GM18909 (cell line): ENCODE measurements at regions not wholly inside any gene's neighbourhood (a gene's known extent, or its start where the extent isn't known, plus 50 kb on each side); places are given as distances from the start of the nearest gene placed in this dataset.

ENCODE experiments used
- ATAC-seq: cut with Tn5 transposase; IDR thresholded peaks from one replicate; pipeline ENCODE4 v1.9.1; 2021; ENCODE audit warnings: mild to moderate bottlenecking; ENCODE audit not compliant: unreplicated experiment, poor library complexity

GRCh38 chr10:113317489-113317888 is 235.4 kb upstream of the HABP2 start:
- no peak for ATAC-seq

DNA sequence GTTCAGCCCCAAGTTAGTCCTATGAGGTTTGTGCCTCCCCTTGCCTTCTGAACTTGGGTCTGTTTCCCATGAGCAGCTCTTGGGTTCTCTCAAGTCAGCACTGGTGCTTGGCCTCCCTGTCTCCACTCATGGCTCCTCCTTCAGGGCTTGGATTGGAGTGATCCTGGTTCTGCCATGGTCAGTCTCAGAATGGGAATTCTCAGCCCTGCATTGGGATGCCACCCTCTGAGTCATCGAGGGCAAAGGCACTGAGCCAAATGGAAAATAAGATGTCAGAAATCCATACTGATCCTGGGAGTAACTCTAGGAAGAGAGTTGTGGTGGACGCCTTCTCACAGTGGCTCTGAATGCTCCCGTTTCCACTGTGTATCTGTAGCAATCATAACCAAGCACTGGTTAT is 233.4 kb upstream of the HABP2 start:
- no peak for ATAC-seq

DNA sequence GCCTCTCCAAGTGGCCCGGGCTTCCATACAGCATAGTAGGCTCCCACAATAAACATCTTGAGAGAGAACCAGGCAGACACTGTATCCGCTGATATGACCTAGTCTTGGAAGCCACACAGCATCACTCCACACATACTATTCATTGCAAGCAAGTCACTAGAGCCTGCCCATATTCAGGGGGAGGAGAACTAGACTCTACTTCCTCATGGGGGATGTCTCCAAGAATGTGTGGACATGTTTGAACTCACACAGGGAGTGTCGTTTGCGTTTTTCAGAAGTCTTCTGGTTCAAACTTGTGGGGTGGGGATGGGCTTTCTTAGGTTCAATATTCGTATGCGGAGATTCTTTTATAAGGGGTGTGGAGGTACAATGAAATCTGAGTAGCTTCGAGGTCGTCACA is 232.6 kb upstream of the HABP2 start:
- no peak for ATAC-seq

GRCh38 chr10:113320987-113321386 is 231.9 kb upstream of the HABP2 start:
- ATAC-seq: no peak

GRCh38 chr10:113322843-113323242 is 230.0 kb upstream of the HABP2 start:
- ATAC-seq: no peak

- ATAC-seq: no peak
These were observed 228.9 kb upstream of the HABP2 start for GRCh38 chr10:113323985-113324384.

DNA sequence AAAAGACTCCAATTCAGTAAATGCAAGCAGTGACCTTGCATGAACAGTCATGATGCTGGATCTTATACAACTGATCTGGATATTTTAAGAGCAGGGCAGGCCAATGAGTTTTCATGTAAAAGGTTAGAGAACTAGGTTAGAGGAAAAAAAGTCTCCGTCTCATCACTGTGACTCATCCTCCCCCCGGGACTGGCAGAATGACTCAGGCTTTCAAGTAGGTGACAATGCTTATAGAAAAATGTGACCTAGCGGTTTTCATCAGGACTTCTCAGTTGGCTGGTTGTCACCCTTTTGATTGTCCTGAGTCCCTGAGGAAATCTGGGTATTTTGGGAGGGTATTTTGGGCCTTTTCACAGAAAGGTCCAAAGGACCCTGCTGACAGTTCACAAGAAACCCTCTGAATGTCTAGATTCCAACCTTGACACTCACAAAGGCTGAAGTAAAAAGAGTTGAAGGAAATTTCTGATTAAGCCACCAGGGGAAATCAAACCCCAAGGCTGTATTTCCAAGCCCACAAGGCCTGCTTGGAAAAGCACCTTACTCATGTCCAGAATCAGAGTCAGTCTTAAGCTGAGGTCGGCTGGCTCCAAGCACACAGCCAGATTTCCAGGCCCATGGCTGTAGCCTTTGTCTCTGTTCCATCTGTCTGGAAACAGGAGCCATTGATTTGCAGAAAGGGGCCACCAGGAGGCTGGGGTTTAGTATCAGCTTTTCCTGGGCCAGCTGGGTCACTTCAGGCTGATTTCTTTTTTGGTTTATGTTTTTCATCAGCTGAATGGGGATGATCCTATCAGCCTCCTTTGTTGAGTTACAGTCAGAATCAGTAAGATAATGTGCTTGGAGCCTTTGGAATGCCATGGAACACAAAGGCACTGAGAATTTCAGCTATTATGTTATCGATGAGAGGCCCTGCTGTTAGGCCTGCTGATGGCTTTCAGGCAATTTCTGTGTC is 226.4 kb upstream of the HABP2 start:
- peak; percentile 88 for ATAC-seq

- no peak for ATAC-seq
These were observed 223.7 kb upstream of the HABP2 start for GRCh38 chr10:113329121-113329596.

DNA sequence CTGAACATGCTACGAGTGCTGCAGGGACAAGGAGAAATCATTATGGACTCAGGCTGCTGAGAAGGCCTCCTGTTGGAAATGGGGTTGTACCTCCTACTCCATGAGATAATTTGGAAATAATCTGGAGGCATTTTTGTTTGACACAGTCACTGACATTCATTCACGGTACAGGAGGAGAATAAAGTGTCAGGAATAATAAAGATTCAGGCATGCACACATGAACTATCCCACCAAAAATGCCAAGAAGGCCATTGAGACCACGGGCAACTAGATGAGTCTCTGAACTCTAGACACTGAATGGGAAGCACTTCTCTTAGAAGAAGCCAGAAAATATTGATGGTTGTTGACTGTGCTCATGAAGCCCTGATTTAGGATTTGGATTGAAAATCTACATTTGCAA is 220.9 kb upstream of the HABP2 start:
- ATAC-seq: no peak

GRCh38 chr10:113333313-113333712 is 219.5 kb upstream of the HABP2 start:
- no peak for ATAC-seq

- ATAC-seq: no peak
These were observed 217.3 kb upstream of the HABP2 start for GRCh38 chr10:113335592-113335991.

DNA sequence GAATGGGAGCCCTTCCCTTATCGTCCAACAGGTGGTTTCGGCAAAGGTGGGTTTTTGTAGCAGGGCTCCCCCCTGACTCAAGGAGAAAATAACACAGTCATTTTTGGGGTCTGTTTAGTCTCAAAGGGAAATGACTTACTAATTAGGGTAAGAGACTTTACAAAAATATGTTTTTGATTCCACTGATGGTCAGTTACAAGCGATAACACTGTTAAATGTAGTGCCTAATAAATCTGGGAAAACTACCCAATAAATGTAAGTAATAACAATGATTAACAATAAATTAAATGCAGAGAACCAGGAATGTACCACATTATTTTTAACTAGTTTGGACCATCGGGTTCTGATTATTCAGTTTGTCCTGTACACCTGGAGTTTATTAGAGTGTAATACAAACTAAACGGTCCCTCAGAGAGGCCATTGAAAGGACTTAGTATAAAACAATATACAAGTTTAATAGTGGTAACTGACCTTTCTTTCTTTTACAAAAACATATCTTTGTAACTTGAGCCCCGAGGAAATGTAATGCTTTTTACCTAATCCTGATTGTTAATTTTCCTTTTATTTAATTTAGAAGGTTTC is 216.2 kb upstream of the HABP2 start:
- no peak for ATAC-seq

- no peak for ATAC-seq
These were observed 215.7 kb upstream of the HABP2 start for GRCh38 chr10:113337142-113337541.

- ATAC-seq: no peak
These were observed 213.7 kb upstream of the HABP2 start for GRCh38 chr10:113339121-113339520.

DNA sequence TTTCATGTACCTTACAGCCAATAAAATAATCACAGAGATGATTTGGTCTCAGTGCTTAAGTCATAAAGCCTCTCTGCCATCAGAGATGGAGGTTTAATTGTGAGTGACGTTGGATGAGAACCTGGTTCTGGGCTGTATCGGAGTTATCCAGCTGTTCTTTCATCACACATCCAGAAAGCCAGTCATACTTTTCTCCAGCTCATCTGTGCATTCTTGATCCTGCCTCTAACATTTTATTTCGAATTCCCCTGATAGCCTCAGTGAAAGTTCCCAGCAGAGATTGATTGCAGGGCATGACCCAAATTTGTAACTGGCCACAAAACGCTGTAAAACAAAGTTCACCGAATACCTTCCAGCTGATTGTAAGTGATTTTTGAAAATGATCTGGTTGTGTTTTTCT is 212.6 kb upstream of the HABP2 start:
- no peak for ATAC-seq

GRCh38 chr10:113341138-113341537 is 211.7 kb upstream of the HABP2 start:
- no peak for ATAC-seq

DNA sequence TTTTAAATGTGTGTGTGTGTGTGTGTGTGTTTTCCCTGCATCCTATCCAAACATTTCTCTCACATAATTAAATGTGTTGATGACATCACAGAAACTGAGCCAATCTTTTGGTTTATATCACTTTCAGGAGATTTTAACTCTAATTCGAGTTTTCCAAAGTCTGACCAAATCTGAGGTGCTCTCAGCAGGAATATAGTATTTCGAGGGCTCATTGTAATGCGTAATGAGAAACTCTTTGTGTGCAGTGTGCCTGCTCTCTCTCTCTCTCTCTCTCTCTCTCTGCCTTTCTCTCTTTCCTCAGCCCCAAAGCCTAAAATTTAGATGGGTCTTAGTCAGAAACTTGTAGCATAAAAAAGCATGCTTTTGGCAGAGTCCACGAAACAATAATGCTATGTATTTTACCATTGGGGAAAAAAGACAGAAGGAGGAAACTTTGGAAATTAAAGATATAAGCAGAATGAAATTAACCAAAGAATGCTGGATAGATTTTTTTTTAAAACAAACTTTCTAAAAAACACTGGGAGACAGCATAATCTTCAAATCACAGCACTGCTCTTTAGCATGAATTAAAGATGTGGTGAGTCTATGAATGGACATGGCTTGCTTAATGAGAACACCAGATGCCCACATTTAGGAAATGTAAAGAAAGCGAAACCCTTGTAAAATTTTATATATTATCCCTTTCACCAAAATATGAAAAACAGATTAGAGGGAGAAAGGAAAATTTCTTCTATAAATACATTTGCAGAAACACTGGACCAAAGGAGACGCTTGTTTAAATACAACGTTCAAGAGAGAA is 206.8 kb upstream of the HABP2 start:
- ATAC-seq: no peak

DNA sequence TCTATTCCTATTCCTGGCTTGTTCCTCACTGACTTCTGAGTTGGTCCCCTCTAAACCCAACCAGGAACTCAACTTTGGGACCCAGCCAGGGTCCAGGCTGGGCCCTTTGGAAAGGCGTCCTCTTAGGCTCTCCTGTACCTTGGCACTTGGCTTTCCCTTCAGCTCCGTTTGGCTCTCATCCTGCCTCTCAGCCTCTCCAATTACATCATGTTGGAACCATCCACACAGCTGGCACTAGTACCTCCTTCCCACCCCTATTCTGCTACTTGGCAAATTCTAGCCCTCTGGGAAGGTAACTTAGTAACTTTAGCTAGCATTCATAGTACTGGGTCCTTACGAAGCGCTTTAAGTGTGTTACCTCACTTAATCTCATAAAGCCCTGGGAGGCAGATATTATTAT is 205.3 kb upstream of the HABP2 start:
- no peak for ATAC-seq

GRCh38 chr10:113348694-113349093 is 204.2 kb upstream of the HABP2 start:
- no peak for ATAC-seq

GRCh38 chr10:113350311-113351040 is 202.4 kb upstream of the HABP2 start:
- ATAC-seq: no peak
